Amniotic stem cell (primary cell): ENCODE measurements at regions not wholly inside any gene's neighbourhood (a gene's known extent, or its start where the extent isn't known, plus 50 kb on each side); places are given as distances from the start of the nearest gene placed in this dataset.

Experiments used
- DNase-seq: peaks from one replicate; lab custom pipeline; 2025; lab: John Stamatoyannopoulos, UW

DNA sequence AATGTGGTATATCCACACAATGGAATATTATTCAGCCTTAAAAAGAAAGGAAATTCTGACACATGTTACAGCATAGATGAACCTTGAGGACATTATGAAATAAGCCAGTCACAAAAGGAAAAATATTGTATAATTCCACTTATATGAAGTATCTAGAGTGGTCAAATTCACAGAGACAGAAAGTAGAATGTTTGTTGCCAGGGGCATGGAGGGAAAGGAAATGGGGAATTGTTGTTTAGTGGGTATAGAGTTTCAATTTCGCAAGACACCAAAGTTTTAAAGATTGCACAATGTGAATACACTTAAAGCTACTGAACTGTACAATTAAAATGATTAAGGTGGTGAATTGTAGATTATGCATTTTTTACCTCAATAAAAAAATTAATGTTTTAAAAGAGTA is 92.9 kb downstream of the TXNL1 start:
- DNase-seq = no peak

- no peak for DNase-seq
Measured at GRCh38 chr18:56542476-56542875, 95.9 kb downstream of the TXNL1 start.

DNA sequence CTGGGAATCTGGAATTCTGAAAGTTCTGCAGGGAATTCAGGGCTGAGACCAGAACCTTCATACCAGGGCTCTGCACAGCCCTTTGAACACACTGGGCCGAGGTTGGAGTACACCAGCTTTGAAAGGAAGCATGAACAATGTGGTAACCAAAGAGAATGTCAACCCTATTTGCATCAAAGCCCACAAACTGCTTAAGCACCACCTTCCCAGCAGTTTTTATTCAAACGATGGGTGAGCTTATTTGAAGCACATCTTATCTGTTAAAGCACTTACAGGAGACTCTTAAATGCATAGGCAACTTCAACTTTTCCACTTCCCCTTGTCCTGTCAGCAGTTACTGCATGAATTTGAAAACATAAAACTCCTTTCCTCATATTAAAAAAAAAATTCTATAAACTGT is 96.6 kb downstream of the TXNL1 start:
- no peak for DNase-seq

- DNase-seq = no peak
Measured at GRCh38 chr18:56541340-56541739, 97.1 kb downstream of the TXNL1 start.

DNA sequence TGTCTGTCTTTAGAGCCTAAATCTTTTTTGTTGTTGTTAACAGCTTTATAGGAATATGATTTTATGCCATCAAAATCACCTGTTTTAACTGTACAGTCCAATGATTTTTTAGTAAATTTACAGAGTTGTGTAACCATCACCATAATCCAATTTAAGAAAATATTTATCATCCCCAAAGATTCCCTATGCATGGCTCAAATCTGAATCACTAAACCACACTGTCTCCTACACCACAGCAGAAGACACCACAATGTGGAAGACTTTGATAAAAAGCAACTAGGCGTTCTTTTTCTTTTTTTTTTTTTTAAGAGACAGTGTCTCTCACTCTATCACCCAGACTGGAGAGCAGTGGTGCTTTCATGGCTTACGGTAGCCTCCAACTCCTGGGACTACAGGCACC is 99.6 kb downstream of the TXNL1 start:
- no peak for DNase-seq

DNA sequence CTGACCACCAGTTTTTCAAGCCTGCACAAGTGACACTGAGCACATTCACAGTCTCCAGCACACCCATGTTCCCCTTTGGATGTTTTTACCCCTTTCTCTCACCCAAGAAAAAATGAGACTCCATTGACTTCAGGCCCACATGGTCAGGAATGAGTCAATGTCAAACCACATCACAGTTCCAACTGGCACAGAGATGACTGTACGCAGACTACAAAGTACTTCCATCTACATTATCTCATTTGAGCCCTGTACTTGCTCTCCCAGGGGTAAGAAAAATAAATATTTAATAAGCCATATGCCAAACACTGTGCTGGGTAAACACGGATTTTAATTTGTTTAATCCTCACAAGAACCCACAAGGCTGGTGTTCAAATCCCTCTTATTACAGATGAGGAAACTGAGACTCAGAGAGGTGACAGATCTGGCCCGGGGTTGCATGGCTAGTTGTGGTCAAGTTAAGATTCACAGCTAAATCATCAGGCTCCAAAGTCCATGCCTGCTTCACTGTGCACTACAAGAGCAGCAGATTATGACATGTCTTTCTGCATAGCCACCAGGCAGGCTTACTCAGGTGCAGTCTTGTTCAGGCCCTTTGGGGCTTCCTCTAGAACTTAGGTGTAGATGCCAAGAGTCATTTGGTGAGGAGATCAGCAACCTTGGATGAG is 106.1 kb downstream of the TXNL1 start:
- no peak for DNase-seq

DNA sequence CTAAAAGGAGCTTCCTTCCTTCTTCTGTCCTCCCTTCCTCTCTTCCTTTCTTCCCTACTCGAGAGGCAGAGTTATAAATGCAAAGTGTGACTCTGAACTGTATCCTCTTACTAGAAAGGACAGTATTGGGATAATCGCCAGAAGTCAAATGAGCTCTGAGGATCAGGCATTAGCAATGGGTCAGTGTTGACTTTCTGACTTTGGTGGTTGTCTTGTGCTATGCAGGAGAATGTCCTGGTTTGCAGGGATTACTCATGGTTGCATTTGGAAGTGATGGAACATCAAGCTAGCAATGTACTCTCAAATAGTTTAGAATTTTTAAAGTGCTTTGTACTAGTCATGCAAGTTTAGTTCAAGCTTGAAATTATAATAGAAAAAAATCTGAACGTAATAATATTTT is 115.6 kb downstream of the TXNL1 start:
- no peak for DNase-seq

GRCh38 chr18:56521263-56521662 is 117.1 kb downstream of the TXNL1 start:
- no peak for DNase-seq

GRCh38 chr18:56517761-56518160 is 120.6 kb downstream of the TXNL1 start:
- no peak for DNase-seq

DNA sequence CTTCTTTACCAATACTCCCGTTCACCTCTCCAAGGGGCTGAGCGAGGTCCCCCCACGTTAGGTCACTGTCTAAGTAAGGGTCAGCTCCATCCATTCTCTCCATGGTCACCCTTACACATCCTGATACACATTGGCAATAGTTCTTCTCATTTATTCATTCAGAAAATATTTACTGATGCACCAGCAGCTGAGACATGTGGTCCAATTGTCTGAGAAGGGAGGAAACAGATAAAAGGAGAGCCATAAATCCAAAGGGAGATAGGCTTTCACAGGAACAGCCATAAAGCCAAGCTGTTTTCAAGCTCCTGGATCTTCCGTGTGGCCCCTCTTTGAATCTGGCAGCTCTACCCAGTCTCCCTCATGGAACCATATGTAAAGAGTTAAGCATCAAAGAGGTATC is 121.2 kb downstream of the TXNL1 start:
- no peak for DNase-seq

DNA sequence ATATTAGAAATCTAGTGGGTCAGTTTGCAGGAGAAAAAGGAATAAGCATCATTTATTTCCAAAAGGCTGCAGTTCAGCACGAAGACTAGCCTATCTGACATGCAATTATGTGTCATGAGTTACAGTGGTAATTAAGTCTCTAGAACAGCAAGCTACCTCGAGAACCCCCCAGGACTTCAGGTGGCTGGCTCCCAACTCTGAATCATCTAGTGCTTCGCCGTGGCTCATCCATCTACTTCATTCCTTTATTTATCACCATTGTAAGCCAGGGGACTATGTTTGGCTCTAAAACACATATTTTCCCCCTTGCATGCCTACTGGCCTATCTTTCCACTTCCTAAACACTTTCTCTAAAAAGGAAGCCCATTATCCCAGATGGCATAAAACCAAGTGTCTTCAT is 121.6 kb downstream of the TXNL1 start:
- no peak for DNase-seq

- no peak for DNase-seq
Measured at GRCh38 chr18:56515522-56515921, 122.9 kb downstream of the TXNL1 start.

DNA sequence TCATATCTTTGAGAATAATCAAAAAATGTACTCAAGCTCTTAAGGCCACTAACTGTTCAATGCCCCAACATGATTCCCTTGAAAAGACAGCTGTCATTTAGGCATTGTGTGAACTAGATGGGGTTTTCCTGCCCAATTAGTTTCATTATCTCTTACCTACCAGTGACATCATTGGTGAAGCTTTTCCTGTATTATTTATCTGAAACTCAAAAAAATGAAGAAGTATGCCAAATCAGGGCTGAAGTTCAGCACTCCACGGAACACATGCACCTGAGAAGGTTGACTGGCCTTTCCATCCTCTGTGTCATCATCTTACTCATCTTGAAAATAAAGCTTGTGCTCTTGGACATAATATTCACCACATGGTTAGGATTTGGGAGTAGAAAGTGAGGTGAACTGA is 126.4 kb downstream of the TXNL1 start:
- no peak for DNase-seq

DNA sequence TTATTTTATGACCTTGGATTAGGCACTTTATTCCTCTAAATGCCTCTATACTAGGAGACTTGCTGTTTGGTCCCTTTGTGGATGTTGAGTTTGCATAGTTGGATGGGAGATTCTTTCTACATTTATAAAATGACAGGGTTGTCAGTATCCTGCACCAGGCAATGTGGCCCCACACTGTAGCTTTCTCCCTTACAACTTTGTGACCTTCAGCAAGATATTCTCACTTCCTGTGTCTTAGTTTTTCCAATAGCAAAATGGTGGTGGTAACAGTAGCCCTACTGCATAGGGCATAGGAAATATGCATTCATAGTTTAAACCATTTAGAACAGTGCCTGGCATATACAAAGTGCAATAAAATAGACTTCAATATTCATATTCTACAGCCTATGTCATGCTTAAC is 128.3 kb downstream of the TXNL1 start:
- no peak for DNase-seq

DNA sequence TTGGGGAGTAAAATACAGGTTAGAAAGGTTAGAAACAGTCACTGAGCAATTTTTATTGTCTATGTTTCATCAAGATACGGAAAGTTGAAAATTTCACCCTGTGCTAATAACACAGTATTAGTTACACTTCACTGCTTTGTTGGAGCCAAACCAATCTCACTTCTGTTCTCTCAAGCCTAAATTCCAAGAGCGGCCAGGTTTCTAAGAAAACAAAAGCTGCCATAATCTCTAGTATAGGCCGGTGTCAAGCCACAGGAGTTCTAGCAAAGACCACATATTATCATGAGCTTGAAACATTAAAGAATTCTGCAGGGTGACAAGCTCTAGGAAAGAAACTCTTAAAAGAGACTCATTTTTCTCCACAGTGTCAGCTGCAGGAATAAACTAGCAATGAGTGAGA is 128.7 kb downstream of the TXNL1 start:
- no peak for DNase-seq

DNA sequence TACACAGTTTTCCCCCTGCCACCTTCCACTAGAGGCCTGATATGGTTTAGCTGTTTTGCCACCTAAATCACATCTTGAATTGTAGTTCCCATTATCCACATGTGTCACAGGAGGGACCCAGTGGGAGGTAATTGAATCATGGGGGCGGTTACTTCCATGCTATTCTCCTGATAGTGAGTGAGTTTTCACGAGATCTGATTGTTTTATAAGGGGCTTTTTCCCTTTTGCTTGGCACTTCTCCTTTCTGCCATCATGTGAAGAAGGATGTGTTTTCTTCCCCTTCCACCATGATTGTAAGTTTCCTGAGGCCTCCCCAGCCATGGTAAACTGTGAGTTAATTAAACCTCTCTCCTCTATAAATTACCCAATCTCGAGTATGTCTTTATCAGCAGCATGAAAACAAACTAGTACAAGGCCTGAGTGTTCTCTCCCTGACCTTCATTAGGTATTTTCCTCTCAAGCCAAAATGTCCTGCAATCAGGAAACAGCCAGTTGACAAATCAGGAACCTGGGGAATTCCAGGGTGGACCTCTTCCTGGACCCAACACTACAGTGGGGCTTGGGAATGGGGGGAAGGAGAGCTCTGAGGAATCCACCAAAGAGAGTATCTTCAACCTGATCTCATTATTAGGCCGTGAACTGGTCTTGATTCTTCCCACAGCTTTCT is 129.9 kb downstream of the TXNL1 start:
- DNase-seq = no peak

GRCh38 chr18:56505971-56506370 is 132.4 kb downstream of the TXNL1 start:
- DNase-seq = no peak

- no peak for DNase-seq
Measured at GRCh38 chr18:56505293-56505692, 133.1 kb downstream of the TXNL1 start.

DNA sequence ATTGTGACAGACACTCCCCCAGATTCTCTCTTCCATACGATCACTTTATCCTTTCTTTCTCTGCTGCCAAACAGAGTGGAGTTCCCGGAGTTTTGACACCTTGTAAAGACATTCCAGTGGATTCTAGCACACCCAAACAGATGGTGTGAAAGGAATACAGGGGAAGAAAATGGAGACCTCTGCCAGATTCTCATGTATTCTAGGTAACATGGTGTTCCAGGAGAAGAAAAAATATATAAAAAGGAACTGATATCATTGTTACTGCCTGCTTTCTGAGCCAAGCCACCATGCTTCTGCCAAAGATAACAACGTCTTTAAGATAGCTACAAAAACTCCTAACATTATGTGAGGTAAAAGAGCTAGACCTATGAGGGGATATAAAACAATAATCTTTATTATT is 136.5 kb downstream of the TXNL1 start:
- DNase-seq = no peak

DNA sequence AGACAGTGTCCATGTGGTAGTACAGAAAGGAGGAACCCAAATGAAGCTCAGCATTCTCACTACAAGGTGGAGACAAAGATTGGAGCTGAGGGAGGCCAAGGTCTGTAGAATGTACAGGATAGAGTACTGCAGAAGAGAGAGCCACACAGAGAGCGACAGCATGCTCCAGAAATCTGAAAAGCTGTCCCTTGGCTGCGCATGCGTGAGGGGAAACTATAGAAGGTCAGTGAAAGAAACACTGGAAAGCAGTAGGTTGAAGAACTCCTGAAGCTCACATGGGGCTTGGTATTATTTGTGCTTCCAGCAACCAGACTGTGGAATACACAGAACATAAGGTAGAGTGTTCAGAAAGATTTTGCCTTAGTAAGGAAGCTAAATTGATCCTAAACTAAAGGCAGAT is 142.5 kb downstream of the TXNL1 start:
- no peak for DNase-seq

- no peak for DNase-seq
Measured at GRCh38 chr18:56493531-56493930, 144.9 kb downstream of the TXNL1 start.

DNA sequence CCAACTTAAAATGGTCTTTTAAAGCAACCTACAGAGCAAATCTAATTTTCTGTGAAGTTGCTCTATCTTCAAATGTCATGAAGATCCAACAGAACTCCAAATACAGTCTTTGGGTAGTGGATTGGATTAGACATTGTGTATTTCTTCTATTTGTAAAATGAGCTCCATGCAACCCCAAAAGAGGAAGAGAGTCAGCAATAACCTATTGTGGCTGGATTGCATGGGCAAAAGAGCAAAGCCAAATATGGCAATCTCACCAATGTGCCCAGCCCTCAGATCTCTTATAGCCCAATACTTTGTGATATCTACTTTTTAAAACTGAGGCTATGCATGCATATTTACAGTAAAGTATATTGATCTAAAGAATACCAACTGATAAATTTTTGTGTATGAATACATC is 146.3 kb downstream of the TXNL1 start:
- DNase-seq = no peak

- no peak for DNase-seq
Measured at GRCh38 chr18:56490942-56491341, 147.4 kb downstream of the TXNL1 start.

GRCh38 chr18:56489893-56490292 is 148.5 kb downstream of the TXNL1 start:
- DNase-seq = no peak
